ENCODE measurements at regions not wholly inside any gene's neighbourhood (a gene's known extent, or its start where the extent isn't known, plus 50 kb on each side); places are given as distances from the start of the nearest gene placed in this dataset.

DNA sequence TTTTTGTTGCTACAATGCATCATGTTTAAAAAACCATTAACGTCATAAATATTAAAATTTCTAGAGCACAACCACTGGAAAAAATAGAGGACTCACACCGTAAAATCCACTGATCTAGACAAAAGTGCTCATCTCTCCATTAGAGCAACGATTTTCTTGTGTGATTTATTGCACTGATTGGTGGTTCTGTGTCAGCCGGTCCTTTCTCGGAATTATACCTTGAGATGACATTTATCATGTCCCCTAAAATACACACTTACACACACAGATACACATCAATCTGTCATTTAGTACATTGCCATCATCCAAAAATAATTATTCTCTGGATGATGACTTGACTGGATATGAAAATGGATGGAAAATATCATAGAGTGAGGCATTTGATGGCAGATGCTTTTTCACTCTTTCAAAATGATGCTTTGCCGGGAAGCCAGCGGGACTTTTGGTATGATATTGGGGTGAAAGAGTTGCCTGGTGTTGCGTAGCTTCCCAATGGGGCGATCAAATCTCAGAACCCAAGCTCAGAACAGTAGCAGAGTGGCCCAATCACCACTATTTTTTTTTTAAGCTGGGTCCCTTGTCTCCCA, 226.6 kb downstream of the GAS1 start:
- Histone ChIP-seq H3K4me1 (ENCODE audit: insufficient read depth, low read length) (peaks cover 31% of the 10 kb centered on the region), H4K20me1 (ENCODE audit: low read length) (no peaks in the 10 kb centered on the region), H3K9ac (ENCODE audit: low read length) (peak overlapping the region; percentile 37; the same call in 1 of the 2 replicates), H3K36me3 (ENCODE audit: low read depth, low read length) (no peaks in the 10 kb centered on the region), H3K9me2 (replicated peaks; ENCODE audit: low read length) (no peaks in the 10 kb centered on the region), H3K9me3 (ENCODE audit: low read length) (no peaks in the 10 kb centered on the region), H3F3A (ENCODE audit: low read length, unreplicated experiment) (no peaks in the 10 kb centered on the region), H3K27ac (ENCODE audit: low read length) (peak overlapping the region; percentile 100), H3K79me2 (ENCODE audit: low read length) (no peaks in the 10 kb centered on the region), H2AFZ (ENCODE audit: low read length) (peak overlapping the region; percentile 57; the same call in 1 of the 2 replicates), H3K4me2 (ENCODE audit: low read length) (peak overlapping the region; percentile 81), H3K4me3 (ENCODE audit: low read length) (peak overlapping the region; percentile 44; the same call in 1 of the 2 replicates), H3K27me3 (ENCODE audit: low read length) (no peaks in the 10 kb centered on the region)
- CTCF ChIA-PET, result no interaction called here
- ATAC-seq, result no peak
- DNase-seq, result no peak
- TF ChIP-seq CTCF (conservative IDR thresholded peaks at IDR 0.05; ENCODE audit: low read depth, low read length) (no peak), EZH2phosphoT487 (IDR thresholded peaks at IDR 0.05; ENCODE audit: borderline replicate concordance, low read length) (no peak), EZH2 (IDR thresholded peaks at IDR 0.05; ENCODE audit: low read length, unreplicated experiment) (no peak)
- BruUV-seq (replicated peaks), result no TSS peak
- POLR2A ChIA-PET (ENCODE audit: unreplicated experiment), result no interaction called here
- intact Hi-C loops (cut with micrococcal nuclease), result no loop called here

- intact Hi-C loops (cut with micrococcal nuclease), result no loop called here
- H3K9ac ChIP-seq (ENCODE audit: low read length), result no peak overlapping the region
- H4K20me1 ChIP-seq (ENCODE audit: low read length), result no peaks in the 10 kb centered on the region
- ATAC-seq, result no peak
- POLR2A ChIA-PET (ENCODE audit: unreplicated experiment), result no interaction called here
- H3K27me3 ChIP-seq (ENCODE audit: low read length), result no peaks in the 10 kb centered on the region
- TF ChIP-seq EZH2phosphoT487 (IDR thresholded peaks at IDR 0.05; ENCODE audit: borderline replicate concordance, low read length) (no peak), EZH2 (IDR thresholded peaks at IDR 0.05; ENCODE audit: low read length, unreplicated experiment) (no peak), CTCF (conservative IDR thresholded peaks at IDR 0.05; ENCODE audit: low read depth, low read length) (no peak)
- no peak for DNase-seq
- H3K4me2 ChIP-seq (ENCODE audit: low read length), result no peak overlapping the region
- H3F3A ChIP-seq (ENCODE audit: low read length, unreplicated experiment), result no peaks in the 10 kb centered on the region
- no peaks in the 10 kb centered on the region for H3K9me3 ChIP-seq (ENCODE audit: low read length)
- H3K4me3 ChIP-seq (ENCODE audit: low read length), result no peak overlapping the region
- H2AFZ ChIP-seq (ENCODE audit: low read length), result no peak overlapping the region
- H3K9me2 ChIP-seq (replicated peaks; ENCODE audit: low read length), result no peaks in the 10 kb centered on the region
- CTCF ChIA-PET, result no interaction called here
- H3K27ac ChIP-seq (ENCODE audit: low read length), result no peak overlapping the region
- no TSS peak for BruUV-seq (replicated peaks)
- H3K36me3 ChIP-seq (ENCODE audit: low read depth, low read length), result no peaks in the 10 kb centered on the region
- H3K4me1 ChIP-seq (ENCODE audit: insufficient read depth, low read length), result peaks cover 29% of the 10 kb centered on the region
- H3K79me2 ChIP-seq (ENCODE audit: low read length), result no peaks in the 10 kb centered on the region
Measured at GRCh38 chr9:86718388-86719049, 228.8 kb downstream of the GAS1 start.

DNA sequence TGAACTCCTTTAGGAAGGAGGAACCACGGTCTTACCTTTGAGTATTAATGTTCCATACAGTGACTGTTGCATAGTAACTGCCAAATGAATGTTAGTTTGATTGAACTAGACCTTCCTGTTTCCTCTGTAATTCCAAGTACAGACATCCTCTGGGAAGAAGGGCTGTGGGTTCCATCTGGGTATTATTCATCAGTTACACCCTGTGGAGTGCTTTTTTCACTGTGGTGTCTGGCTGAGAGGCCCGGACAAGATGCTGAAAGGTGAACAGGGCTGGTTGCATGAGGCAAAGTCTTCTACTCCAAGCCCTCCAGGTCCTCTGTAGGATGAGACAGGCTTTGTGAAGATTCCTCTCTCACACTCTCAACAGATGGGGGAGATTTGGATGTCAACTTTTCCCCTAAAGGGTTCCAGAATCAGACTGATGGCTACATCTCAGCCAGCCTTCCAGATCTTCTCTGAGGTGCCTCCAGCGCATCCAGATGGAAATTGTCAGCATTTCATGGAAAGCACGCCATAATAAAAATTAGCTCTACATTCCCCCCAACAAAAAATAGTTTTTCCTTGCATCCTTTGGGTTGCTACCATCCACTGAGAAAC, 230.9 kb downstream of the GAS1 start:
- Histone ChIP-seq H3K36me3 (ENCODE audit: low read depth, low read length) (no peaks in the 10 kb centered on the region), H3K9me3 (ENCODE audit: low read length) (no peaks in the 10 kb centered on the region), H4K20me1 (ENCODE audit: low read length) (no peaks in the 10 kb centered on the region), H3K9me2 (replicated peaks; ENCODE audit: low read length) (no peaks in the 10 kb centered on the region), H3K4me2 (ENCODE audit: low read length) (no peak overlapping the region), H3K79me2 (ENCODE audit: low read length) (no peaks in the 10 kb centered on the region), H3K9ac (ENCODE audit: low read length) (no peak overlapping the region), H3K4me1 (ENCODE audit: insufficient read depth, low read length) (peaks cover 8% of the 10 kb centered on the region), H3K27ac (ENCODE audit: low read length) (no peak overlapping the region), H3K4me3 (ENCODE audit: low read length) (no peak overlapping the region), H2AFZ (ENCODE audit: low read length) (no peak overlapping the region), H3F3A (ENCODE audit: low read length, unreplicated experiment) (no peaks in the 10 kb centered on the region), H3K27me3 (ENCODE audit: low read length) (no peaks in the 10 kb centered on the region)
- no TSS peak for BruUV-seq (replicated peaks)
- DNase-seq (no peak), ATAC-seq (no peak)
- ChIA-PET CTCF (no interaction called here), POLR2A (ENCODE audit: unreplicated experiment) (no interaction called here)
- intact Hi-C loops (cut with micrococcal nuclease), result no loop called here
- no peak for TF ChIP-seq CTCF (conservative IDR thresholded peaks at IDR 0.05; ENCODE audit: low read depth, low read length)
- no peak for TF ChIP-seq EZH2 (IDR thresholded peaks at IDR 0.05; ENCODE audit: low read length, unreplicated experiment)

Measured in PC-3 (cell line).